MCF 10A (cell line): ENCODE measurements at regions not wholly inside any gene's neighbourhood (a gene's known extent, or its start where the extent isn't known, plus 50 kb on each side); places are given as distances from the start of the nearest gene placed in this dataset.

Experiments used
- BruUV-seq: library from RNA; stranded (reverse); fragments of 400-500 nt; replicated peaks from 2 replicates; lab custom pipeline; 2021; lab: Mats Ljungman, UMichigan
- CTCF ChIA-PET: fragments of 300-600 bp; sonication (Branson Sonifier 250); formaldehyde crosslinking; extraction: SDS; loops from one replicate; lab custom pipeline; 2021; ENCODE audit warnings: antibody characterized with exemption, inconsistent platforms; lab: Yijun Ruan, JAX
- POLR2A ChIA-PET: fragments of 300-600, 350-650 bp; sonication (Branson Sonifier 250); formaldehyde crosslinking; extraction: SDS; loops from one replicate; lab custom pipeline; 2020; ENCODE audit warnings: antibody characterized with exemption, inconsistent platforms; lab: Yijun Ruan, JAX
- DNase-seq: peaks from one replicate; pipeline ENCODE4 v3.0.0-alpha.2; 2018; ENCODE audit not compliant: unreplicated experiment
- H3K27ac Mint-ChIP-seq: one replicate; pipeline ENCODE4 v1.8.0; 2022; ENCODE audit warnings: mild to moderate bottlenecking, low read depth, mixed read lengths; ENCODE audit not compliant: unreplicated experiment
- H3K27me3 Mint-ChIP-seq: one replicate; pipeline ENCODE4 v1.8.0; 2022; ENCODE audit warnings: mixed read lengths; ENCODE audit not compliant: insufficient read depth, unreplicated experiment
- H3K36me3 Mint-ChIP-seq: one replicate; pipeline ENCODE4 v1.8.0; 2022; ENCODE audit warnings: mild to moderate bottlenecking, moderate library complexity, mixed read lengths; ENCODE audit not compliant: insufficient read depth, unreplicated experiment
- H3K4me1 Mint-ChIP-seq: one replicate; pipeline ENCODE4 v1.8.0; 2022; ENCODE audit warnings: mixed read lengths; ENCODE audit not compliant: insufficient read depth, unreplicated experiment
- H3K4me3 Mint-ChIP-seq: one replicate; pipeline ENCODE4 v1.8.0; 2022; ENCODE audit warnings: mild to moderate bottlenecking, moderate library complexity, mixed read lengths; ENCODE audit not compliant: unreplicated experiment
- H3K9me3 Mint-ChIP-seq: one replicate; pipeline ENCODE4 v1.8.0; 2022; ENCODE audit warnings: mixed read lengths; ENCODE audit not compliant: unreplicated experiment
- intact Hi-C: fragments of 100-400 bp; cut with micrococcal nuclease; formaldehyde crosslinking; loops from 2 replicates; pipeline ENCODE4 v1.14.1; 2022
- TF ChIP-seq, protein P1 (sequence below): fragments of 200-600 bp; IDR thresholded peaks from one replicate; pipeline ENCODE4 v1.8.0; 2022; ENCODE audit warnings: antibody characterized with exemption, mild to moderate bottlenecking; ENCODE audit not compliant: unreplicated experiment

DNA sequence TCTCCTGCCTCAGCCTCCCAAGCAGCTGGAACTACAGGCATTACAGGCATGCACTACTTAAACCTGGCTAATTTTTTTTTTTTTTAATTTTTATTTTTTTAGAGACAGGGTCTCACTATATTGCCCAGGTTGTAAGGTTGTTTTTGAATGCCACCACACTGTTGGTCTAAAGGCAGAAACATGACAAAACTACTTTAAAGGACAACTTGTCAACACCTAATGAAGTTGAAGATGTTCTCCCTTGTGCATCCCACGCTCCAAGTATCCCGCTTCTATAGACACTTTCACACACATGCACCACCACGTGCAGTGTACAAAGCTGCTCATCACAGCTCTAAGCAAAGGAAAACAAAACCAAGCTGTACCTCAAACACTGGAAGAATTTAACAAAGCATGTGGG lies 226.4 kb downstream of the FGFR2 start:
- Mint-ChIP-seq H3K27me3 (no peaks in the 10 kb centered on the region), H3K4me3 (no peak overlapping the region), H3K27ac (no peak overlapping the region), H3K4me1 (no peaks in the 10 kb centered on the region), H3K36me3 (no peaks in the 10 kb centered on the region), H3K9me3 (no peaks in the 10 kb centered on the region)
- DNase-seq, result no peak
- ChIA-PET CTCF (no interaction called here), POLR2A (no interaction called here)
- TF ChIP-seq, protein P1, sequence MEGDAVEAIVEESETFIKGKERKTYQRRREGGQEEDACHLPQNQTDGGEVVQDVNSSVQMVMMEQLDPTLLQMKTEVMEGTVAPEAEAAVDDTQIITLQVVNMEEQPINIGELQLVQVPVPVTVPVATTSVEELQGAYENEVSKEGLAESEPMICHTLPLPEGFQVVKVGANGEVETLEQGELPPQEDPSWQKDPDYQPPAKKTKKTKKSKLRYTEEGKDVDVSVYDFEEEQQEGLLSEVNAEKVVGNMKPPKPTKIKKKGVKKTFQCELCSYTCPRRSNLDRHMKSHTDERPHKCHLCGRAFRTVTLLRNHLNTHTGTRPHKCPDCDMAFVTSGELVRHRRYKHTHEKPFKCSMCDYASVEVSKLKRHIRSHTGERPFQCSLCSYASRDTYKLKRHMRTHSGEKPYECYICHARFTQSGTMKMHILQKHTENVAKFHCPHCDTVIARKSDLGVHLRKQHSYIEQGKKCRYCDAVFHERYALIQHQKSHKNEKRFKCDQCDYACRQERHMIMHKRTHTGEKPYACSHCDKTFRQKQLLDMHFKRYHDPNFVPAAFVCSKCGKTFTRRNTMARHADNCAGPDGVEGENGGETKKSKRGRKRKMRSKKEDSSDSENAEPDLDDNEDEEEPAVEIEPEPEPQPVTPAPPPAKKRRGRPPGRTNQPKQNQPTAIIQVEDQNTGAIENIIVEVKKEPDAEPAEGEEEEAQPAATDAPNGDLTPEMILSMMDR, result no peak
- no TSS peak for BruUV-seq
- intact Hi-C loops, result no loop called here

DNA sequence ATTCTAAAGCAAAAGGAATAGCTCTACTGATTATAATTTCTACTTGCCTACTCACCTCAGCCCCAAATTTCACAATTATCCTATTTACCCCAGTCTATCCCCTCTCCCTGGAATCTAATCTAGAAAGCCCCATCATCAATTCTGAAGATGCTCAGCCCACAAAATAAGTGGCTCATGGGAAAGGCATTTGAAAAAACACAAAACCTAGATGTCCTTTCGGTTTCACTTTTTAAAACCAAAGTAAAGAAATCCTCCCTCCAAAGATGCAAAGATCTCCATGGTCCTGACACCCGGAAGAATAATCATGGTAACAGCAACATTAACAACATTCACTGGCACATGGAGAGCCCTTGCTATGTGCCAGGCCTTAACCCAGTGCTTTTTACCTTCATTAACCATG lies 224.8 kb downstream of the FGFR2 start:
- Mint-ChIP-seq H3K36me3 (no peaks in the 10 kb centered on the region), H3K4me3 (no peak overlapping the region), H3K27ac (no peak overlapping the region), H3K27me3 (no peaks in the 10 kb centered on the region), H3K9me3 (no peaks in the 10 kb centered on the region), H3K4me1 (no peaks in the 10 kb centered on the region)
- POLR2A ChIA-PET, result no interaction called here
- CTCF ChIA-PET, result no interaction called here
- intact Hi-C loops, result no loop called here
- no peak for DNase-seq
- TF ChIP-seq, protein P1, result no peak
- no TSS peak for BruUV-seq

DNA sequence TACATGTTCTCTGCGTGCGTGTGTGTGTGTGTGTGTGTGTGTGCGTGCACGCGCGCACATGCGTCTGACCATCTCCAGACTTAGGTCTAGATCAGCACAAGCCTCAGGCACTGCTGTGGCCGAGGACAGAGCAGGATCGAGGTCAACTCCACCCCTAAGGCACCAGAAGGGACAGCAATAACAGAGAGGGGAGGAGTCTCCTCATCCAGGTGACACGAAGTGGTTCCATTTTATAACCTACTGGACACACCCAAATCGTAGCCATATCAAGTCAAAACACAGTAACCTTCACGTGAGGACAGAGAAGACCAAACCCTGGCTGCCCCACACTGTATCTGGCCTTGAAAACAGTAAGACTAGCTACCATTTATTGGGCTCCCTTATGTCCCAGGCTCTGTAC lies 224.1 kb downstream of the FGFR2 start:
- intact Hi-C loops, result no loop called here
- CTCF ChIA-PET, result no interaction called here
- DNase-seq, result no peak

DNA sequence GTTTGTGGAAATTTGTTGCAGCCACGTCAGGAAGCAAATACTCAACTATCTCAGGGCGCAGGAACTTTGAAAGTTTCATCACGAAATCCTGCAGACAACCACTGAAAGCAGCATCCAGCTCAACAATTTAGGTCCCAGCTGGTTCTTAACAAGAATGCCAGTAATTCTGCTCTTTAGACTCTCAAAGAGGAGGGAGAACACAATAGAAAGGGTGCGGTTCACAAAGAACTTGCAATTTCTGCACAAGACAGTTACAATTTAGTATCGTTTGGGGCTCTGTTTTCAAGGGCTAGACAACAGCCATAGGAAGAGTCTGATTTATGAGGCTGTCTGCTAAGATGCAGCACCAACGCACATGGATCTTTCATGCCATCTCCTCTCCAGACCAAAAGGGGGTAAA lies 223.1 kb downstream of the FGFR2 start:
- ChIA-PET CTCF (no interaction called here), POLR2A (no interaction called here)
- Mint-ChIP-seq H3K27ac (no peak overlapping the region), H3K4me3 (no peak overlapping the region), H3K4me1 (no peaks in the 10 kb centered on the region), H3K36me3 (no peaks in the 10 kb centered on the region), H3K27me3 (no peaks in the 10 kb centered on the region), H3K9me3 (no peaks in the 10 kb centered on the region)
- no TSS peak for BruUV-seq
- TF ChIP-seq, protein P1, result no peak
- DNase-seq, result no peak
- intact Hi-C loops, result no loop called here

More for the DNA sequence above, 224.1 kb downstream of the FGFR2 start:
- H3K4me3 Mint-ChIP-seq, result no peak overlapping the region
- no peaks in the 10 kb centered on the region for H3K27me3 Mint-ChIP-seq
- no peaks in the 10 kb centered on the region for H3K9me3 Mint-ChIP-seq
- H3K4me1 Mint-ChIP-seq, result no peaks in the 10 kb centered on the region
- H3K27ac Mint-ChIP-seq, result no peak overlapping the region
- H3K36me3 Mint-ChIP-seq, result no peaks in the 10 kb centered on the region
- TF ChIP-seq, protein P1, result no peak
- POLR2A ChIA-PET, result interaction anchor here (0.5 kb wide), 1 partner anchor 55 kb away, joined by 4 read pairs; no protein-coding TSS in a partner anchor
- BruUV-seq, result no TSS peak
